Esophagus squamous epithelium (tissue), 4 donors: ENCODE measurements at regions not wholly inside any gene's neighbourhood (a gene's known extent, or its start where the extent isn't known, plus 50 kb on each side); places are given as distances from the start of the nearest gene placed in this dataset.

ENCODE experiments used
- POLR2A ChIP-seq, 4 donors: fragments of 450-650 bp; IDR thresholded peaks; one replicate each; pipeline ENCODE4 v1.6.1; 2017; ENCODE audit warnings: antibody characterized with exemption in 4 of 4, mild to moderate bottlenecking in 4 of 4, moderate library complexity in 3 of 4
- TF ChIP-seq, protein P1 (sequence below), 6 experiments: fragments of 450-650 bp in 4 of 6; fragments of 200-600 bp in 2 of 6; sonication (generic) in 2 of 6; IDR thresholded peaks; one replicate each; pipeline ENCODE4 v1.5.1; 2016 to 2019; ENCODE audit warnings: antibody characterized with exemption in 6 of 6, mild to moderate bottlenecking in 4 of 6, moderate library complexity in 4 of 6

- TF ChIP-seq, protein P1, sequence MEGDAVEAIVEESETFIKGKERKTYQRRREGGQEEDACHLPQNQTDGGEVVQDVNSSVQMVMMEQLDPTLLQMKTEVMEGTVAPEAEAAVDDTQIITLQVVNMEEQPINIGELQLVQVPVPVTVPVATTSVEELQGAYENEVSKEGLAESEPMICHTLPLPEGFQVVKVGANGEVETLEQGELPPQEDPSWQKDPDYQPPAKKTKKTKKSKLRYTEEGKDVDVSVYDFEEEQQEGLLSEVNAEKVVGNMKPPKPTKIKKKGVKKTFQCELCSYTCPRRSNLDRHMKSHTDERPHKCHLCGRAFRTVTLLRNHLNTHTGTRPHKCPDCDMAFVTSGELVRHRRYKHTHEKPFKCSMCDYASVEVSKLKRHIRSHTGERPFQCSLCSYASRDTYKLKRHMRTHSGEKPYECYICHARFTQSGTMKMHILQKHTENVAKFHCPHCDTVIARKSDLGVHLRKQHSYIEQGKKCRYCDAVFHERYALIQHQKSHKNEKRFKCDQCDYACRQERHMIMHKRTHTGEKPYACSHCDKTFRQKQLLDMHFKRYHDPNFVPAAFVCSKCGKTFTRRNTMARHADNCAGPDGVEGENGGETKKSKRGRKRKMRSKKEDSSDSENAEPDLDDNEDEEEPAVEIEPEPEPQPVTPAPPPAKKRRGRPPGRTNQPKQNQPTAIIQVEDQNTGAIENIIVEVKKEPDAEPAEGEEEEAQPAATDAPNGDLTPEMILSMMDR (IDR thresholded peaks at IDR 0.05) = no peak
- TF ChIP-seq POLR2A (IDR thresholded peaks at IDR 0.05) = no peak
These were observed 535.4 kb upstream of the BCHE start for GRCh38 chr3:166372571-166373106.
